ENCODE measurements at regions not wholly inside any gene's neighbourhood (a gene's known extent, or its start where the extent isn't known, plus 50 kb on each side); places are given as distances from the start of the nearest gene placed in this dataset.

DNA sequence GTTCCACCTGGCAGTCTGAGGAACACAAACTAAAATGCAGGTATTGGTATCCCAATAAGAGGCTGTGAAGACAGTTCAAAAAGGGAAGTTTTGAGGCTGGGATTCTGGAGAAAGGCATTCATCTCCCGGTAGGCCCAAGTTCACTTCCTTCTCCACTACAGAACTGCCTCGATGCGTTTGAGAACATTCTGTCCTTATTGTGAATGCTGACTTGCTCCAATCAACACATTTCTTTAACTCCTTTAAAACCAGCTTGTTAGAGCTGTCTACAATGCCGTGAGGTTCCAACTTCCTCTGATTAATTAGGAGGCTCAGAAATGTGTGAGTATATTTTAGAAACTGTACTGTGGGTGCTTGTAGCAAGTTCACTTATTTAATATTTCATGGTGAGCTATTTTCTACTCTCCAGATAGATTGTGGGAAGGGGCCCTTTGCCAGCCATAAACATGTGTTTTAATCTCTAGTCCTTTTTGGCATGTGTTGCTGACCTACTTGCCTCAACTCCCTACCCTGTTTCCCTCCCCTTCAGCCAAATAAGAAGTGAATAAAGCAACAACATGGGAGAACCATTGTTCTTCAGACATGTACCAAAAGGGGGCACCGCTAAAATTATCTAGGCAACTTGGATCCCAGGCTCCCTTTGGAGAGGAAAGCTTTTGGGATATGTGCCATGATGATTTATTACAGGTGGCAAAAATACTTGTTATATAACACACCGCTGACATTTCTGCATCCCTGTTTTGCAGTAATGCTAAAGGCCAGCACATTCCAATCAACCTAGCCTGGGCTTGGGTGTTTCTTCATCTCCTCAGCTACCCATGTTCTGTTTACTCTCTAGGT is 245.6 kb downstream of the BLID start:
- Histone ChIP-seq H3K4me1 (peaks cover 0 to 11% (median 7%) of the 10 kb centered on the region in 9 donors), H3K27ac (peak overlapping the region in 8 of 10 donors; percentile 27 to 58 (median 39)), H3K36me3 (no peaks in the 10 kb centered on the region), H3K9me3 (no peaks in the 10 kb centered on the region), H3K27me3 (no peaks in the 10 kb centered on the region), H3K4me3 (no peak overlapping the region)
- intact Hi-C loops (cut with DNase I), result no loop called here
- 45% methylated on average over 6 of the region's 6 CpGs for WGBS, 2 donors
- ATAC-seq, result peak in 5 of 8 donors; percentile 33 to 84 (median 61)
- TF ChIP-seq, protein P1, sequence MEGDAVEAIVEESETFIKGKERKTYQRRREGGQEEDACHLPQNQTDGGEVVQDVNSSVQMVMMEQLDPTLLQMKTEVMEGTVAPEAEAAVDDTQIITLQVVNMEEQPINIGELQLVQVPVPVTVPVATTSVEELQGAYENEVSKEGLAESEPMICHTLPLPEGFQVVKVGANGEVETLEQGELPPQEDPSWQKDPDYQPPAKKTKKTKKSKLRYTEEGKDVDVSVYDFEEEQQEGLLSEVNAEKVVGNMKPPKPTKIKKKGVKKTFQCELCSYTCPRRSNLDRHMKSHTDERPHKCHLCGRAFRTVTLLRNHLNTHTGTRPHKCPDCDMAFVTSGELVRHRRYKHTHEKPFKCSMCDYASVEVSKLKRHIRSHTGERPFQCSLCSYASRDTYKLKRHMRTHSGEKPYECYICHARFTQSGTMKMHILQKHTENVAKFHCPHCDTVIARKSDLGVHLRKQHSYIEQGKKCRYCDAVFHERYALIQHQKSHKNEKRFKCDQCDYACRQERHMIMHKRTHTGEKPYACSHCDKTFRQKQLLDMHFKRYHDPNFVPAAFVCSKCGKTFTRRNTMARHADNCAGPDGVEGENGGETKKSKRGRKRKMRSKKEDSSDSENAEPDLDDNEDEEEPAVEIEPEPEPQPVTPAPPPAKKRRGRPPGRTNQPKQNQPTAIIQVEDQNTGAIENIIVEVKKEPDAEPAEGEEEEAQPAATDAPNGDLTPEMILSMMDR (IDR thresholded peaks at IDR 0.05), result peak in 2 of 9 donors; percentile 8 to 19
- DNase-seq, result no peak

- Histone ChIP-seq H3K27ac (peak overlapping the region in 1 of 10 donors; percentile 52), H3K27me3 (no peaks in the 10 kb centered on the region), H3K36me3 (no peaks in the 10 kb centered on the region), H3K4me1 (peaks cover 0 to 11% (median 7%) of the 10 kb centered on the region in 9 donors), H3K9me3 (no peaks in the 10 kb centered on the region), H3K4me3 (no peak overlapping the region)
- DNase-seq, result no peak
- TF ChIP-seq, protein P1 (IDR thresholded peaks at IDR 0.05), result no peak
- intact Hi-C loops (cut with DNase I), result no loop called here
- ATAC-seq, result no peak
- WGBS, 2 donors, result 73 to 80% methylated on average over 7 of the region's 7 CpGs
Measured at GRCh38 chr11:121869478-121869877, 246.5 kb downstream of the BLID start.

- Histone ChIP-seq H3K27ac (no peak overlapping the region), H3K4me1 (peaks cover 0 to 11% (median 7%) of the 10 kb centered on the region in 9 donors), H3K27me3 (no peaks in the 10 kb centered on the region), H3K9me3 (peaks cover 0 to 20% (median 6%) of the 10 kb centered on the region in 11 donors), H3K4me3 (no peak overlapping the region), H3K36me3 (no peaks in the 10 kb centered on the region)
- DNase-seq (no peak), ATAC-seq (no peak)
- 77% methylated on average over 6 of the region's 6 CpGs for WGBS, 2 donors
- TF ChIP-seq, protein P1 (IDR thresholded peaks at IDR 0.05), result no peak
- intact Hi-C loops (cut with DNase I), result no loop called here
Measured at GRCh38 chr11:121866754-121867153, 249.3 kb downstream of the BLID start.

DNA sequence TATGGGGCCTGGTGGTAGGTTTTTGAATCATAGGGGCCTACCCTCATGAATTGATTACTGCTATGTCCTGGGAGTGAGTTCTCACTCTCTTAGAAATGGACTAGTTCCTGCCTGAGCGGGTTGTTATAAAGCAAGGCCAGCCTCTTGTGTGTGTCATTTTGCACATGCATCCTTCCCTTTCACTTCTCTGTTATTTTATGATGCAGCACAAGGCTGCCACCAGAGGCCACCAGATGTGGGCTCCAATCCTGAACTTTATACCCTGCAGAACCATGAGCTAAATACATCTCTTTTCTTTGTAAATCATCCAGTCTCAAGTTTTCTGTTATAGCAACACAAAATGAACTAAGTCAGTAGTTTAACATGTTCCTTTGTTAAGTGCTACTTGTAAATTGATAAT is 251.4 kb downstream of the BLID start:
- H3K27ac ChIP-seq, result no peak overlapping the region
- no peak for DNase-seq
- TF ChIP-seq, protein P1 (IDR thresholded peaks at IDR 0.05), result peak in 1 of 9 donors; percentile 19
- peaks cover 0 to 2% (median 0%) of the 10 kb centered on the region in 9 donors for H3K4me1 ChIP-seq
- 87 to 93% methylated on average over 1 of the region's 1 CpG for WGBS, 2 donors
- intact Hi-C loops (cut with DNase I), result no loop called here
- ATAC-seq, result no peak
- no peaks in the 10 kb centered on the region for H3K27me3 ChIP-seq
- H3K9me3 ChIP-seq, result peaks cover 0 to 29% (median 6%) of the 10 kb centered on the region in 11 donors
- no peak overlapping the region for H3K4me3 ChIP-seq
- H3K36me3 ChIP-seq, result no peaks in the 10 kb centered on the region

Measured in heart right ventricle (tissue), 16 donors.